Heart left ventricle (tissue), 16 donors: ENCODE measurements at regions not wholly inside any gene's neighbourhood (a gene's known extent, or its start where the extent isn't known, plus 50 kb on each side); places are given as distances from the start of the nearest gene placed in this dataset.

Experiments used
- ATAC-seq, 4 donors: fragments of 200-7000 bp; cut with Tn5 transposase; one replicate each; pipeline ENCODE4 v1.9.1; 2020 to 2022; ENCODE audit warnings: moderate library complexity in 4 of 4, mild to moderate bottlenecking in 3 of 4, moderate number of reproducible peaks in 1 of 4
- DNase-seq, 5 donors: peaks; one replicate each; pipeline ENCODE4 v3.0.0-alpha.2; 2020
- H3K27ac ChIP-seq, 12 donors: fragments of 200-600 bp; sonication (generic) in 4 of 12; one replicate each; pipeline versions ENCODE4 v1.5.0 to v1.8.0; 2016 to 2022; ENCODE audit warnings: mild to moderate bottlenecking in 2 of 12
- H3K27me3 ChIP-seq, 9 donors: fragments of 200-600 bp; sonication (generic) in 2 of 9; one replicate each; pipeline versions ENCODE4 v1.5.1 to v1.8.0; 2016 to 2022; ENCODE audit warnings: mild to moderate bottlenecking in 3 of 9
- H3K36me3 ChIP-seq, 9 donors: fragments of 200-600 bp; sonication (generic) in 2 of 9; one replicate each; pipeline versions ENCODE4 v1.5.0 to v1.8.0; 2018 to 2022; ENCODE audit warnings: mild to moderate bottlenecking in 2 of 9
- H3K4me1 ChIP-seq, 12 donors: fragments of 200-600 bp; sonication (generic) in 4 of 12; one replicate each; pipeline versions ENCODE4 v1.5.0 to v1.8.0; 2016 to 2022; ENCODE audit warnings: mild to moderate bottlenecking in 3 of 12
- H3K4me3 ChIP-seq, 12 donors: fragments of 200-600 bp; sonication (generic) in 4 of 12; one replicate each; pipeline versions ENCODE4 v1.5.0 to v1.8.0; 2017 to 2022; ENCODE audit warnings: mild to moderate bottlenecking in 9 of 12, moderate library complexity in 4 of 12
- H3K9me3 ChIP-seq, 12 donors: fragments of 200-600 bp; sonication (generic) in 4 of 12; one replicate each; pipeline versions ENCODE4 v1.5.0 to v1.8.0; 2016 to 2022; ENCODE audit warnings: mild to moderate bottlenecking in 1 of 12
- CTCF ChIP-seq, 12 donors: fragments of 200-600 bp; sonication (generic) in 4 of 12; IDR thresholded peaks; one replicate each; pipeline versions ENCODE4 v1.5.0 to v1.8.0; 2018 to 2022; ENCODE audit warnings: antibody characterized with exemption in 12 of 12, mild to moderate bottlenecking in 5 of 12
- POLR2A ChIP-seq, 2 donors: fragments of 450-650 bp; IDR thresholded peaks; one replicate each; pipeline ENCODE4 v1.6.1; 2017; ENCODE audit warnings: antibody characterized with exemption in 2 of 2, mild to moderate bottlenecking in 2 of 2, moderate library complexity in 2 of 2
- WGBS, 4 donors: extraction: QIAGEN DNeasy Blood & Tissue Kit in 2 of 4; methylation state at CpG; one replicate each; pipeline versions ENCODE4 v1.1.5 to v1.1.7; 2013 to 2018; 5-methylcytosine and 5-hydroxymethylcytosine counted together
- intact Hi-C, 10 donors: fragments of 100-400 bp; cut with DNase I; formaldehyde crosslinking; loops; one replicate each; pipeline versions ENCODE4 v1.11.1 to v1.14.2; 2022
- donor health status: ischemic (EF 13 %, LVEDD 7.1; RV severe dilation, severe dysfunction).
- donor health status: healthy with polysubstance abuse.
- donor health status: DM: no; HTN: yes; CAD: no.
- donor health status: DM: no; HTN: no; CAD: no.
- donor health status: ischemic (EF 25% LVEDD 6.9; RV normal size, moderate dysfunction).
- donor health status: ischemic (EF 25% LVEDD 5.7; RV mildly dilated, moderate dysfunction).
- donor health status: healthy.
- donor health status: DM: yes; HTN: yes; CAD: no.
- donor health status: ischemic (EF 35%, LVEDD 5.7; RV mildly dilated, moderate dysfunction).
- donor health status: nonischemic (EF 11% LVEDD 7.7; RV severe dilation, severe dysfunction).
- donor health status: DM: yes; HTN: yes; CAD: no.
- donor health status: PGD.
- donor health status: ischemic (EF 29% LVEDD 5.4; RV normal size, mild dysfunction).
- donor health status: nonischemic (EF 23%, LVEDD 6.1; RV moderate dilation, normal function).

GRCh38 chr3:106380232-106380631 is 511.4 kb upstream of the CBLB start:
- 52 to 67% (median 62%) methylated on average over 1 of the region's 1 CpG for WGBS, 4 donors
- no peaks in the 10 kb centered on the region for H3K27me3 ChIP-seq
- H3K9me3 ChIP-seq: no peaks in the 10 kb centered on the region
- TF ChIP-seq CTCF (IDR thresholded peaks at IDR 0.05) (no peak), POLR2A (IDR thresholded peaks at IDR 0.05) (no peak)
- no peak overlapping the region for H3K4me3 ChIP-seq
- no peaks in the 10 kb centered on the region for H3K4me1 ChIP-seq
- no peak for DNase-seq
- no peak overlapping the region for H3K27ac ChIP-seq
- no peaks in the 10 kb centered on the region for H3K36me3 ChIP-seq
- no peak for ATAC-seq
- intact Hi-C loops: no loop called here

- 67 to 83% (median 77%) methylated on average over 3 of the region's 3 CpGs for WGBS, 4 donors
- Histone ChIP-seq H3K27me3 (no peaks in the 10 kb centered on the region), H3K9me3 (no peaks in the 10 kb centered on the region), H3K36me3 (no peaks in the 10 kb centered on the region), H3K27ac (no peak overlapping the region), H3K4me3 (no peak overlapping the region), H3K4me1 (no peaks in the 10 kb centered on the region)
- DNase-seq (no peak), ATAC-seq (no peak)
- intact Hi-C loops: no loop called here
- TF ChIP-seq POLR2A (IDR thresholded peaks at IDR 0.05) (no peak), CTCF (IDR thresholded peaks at IDR 0.05) (no peak)
These were observed 512.6 kb upstream of the CBLB start for GRCh38 chr3:106381286-106381938.

GRCh38 chr3:106381939-106382335 is 513.1 kb upstream of the CBLB start:
- Histone ChIP-seq H3K27ac (no peak overlapping the region), H3K27me3 (no peaks in the 10 kb centered on the region), H3K36me3 (no peaks in the 10 kb centered on the region), H3K4me3 (no peak overlapping the region), H3K9me3 (no peaks in the 10 kb centered on the region), H3K4me1 (no peaks in the 10 kb centered on the region)
- intact Hi-C loops: no loop called here
- no peak for TF ChIP-seq POLR2A (IDR thresholded peaks at IDR 0.05)
- TF ChIP-seq CTCF (IDR thresholded peaks at IDR 0.05): no peak
- DNase-seq: no peak
- no peak for ATAC-seq

GRCh38 chr3:106386050-106386449 is 517.2 kb upstream of the CBLB start:
- DNase-seq: no peak
- Histone ChIP-seq H3K9me3 (no peaks in the 10 kb centered on the region), H3K4me1 (no peaks in the 10 kb centered on the region), H3K27ac (no peak overlapping the region), H3K4me3 (no peak overlapping the region), H3K36me3 (no peaks in the 10 kb centered on the region), H3K27me3 (no peaks in the 10 kb centered on the region)
- intact Hi-C loops: no loop called here
- no peak for TF ChIP-seq CTCF (IDR thresholded peaks at IDR 0.05)
- no peak for TF ChIP-seq POLR2A (IDR thresholded peaks at IDR 0.05)
- WGBS, 4 donors: 58 to 66% (median 61%) methylated on average over 3 of the region's 3 CpGs
- no peak for ATAC-seq
